GM23338 (cell line): ENCODE measurements at regions not wholly inside any gene's neighbourhood (a gene's known extent, or its start where the extent isn't known, plus 50 kb on each side); places are given as distances from the start of the nearest gene placed in this dataset.
A peak's percentile ranks its signal among the peaks of the same experiment; 100 is the strongest.

Experiments used
- ATAC-seq: fragments of 200-7000 bp; cut with Tn5 transposase; 3 replicates; pipeline ENCODE4 v1.9.1; 2020
- DNase-seq: peaks from one replicate; pipeline ENCODE4 v3.0.0-alpha.2; 2015; ENCODE audit warnings: low spot score
- H2AFZ ChIP-seq: fragments of 200-600 bp; sonication (generic); 2 replicates; pipeline ENCODE4 v1.8.0; 2016; ENCODE audit warnings: antibody characterized with exemption, mild to moderate bottlenecking, moderate library complexity
- H3F3A ChIP-seq: fragments of 200-600 bp; sonication (generic); replicated peaks from 2 replicates; pipeline ENCODE4 v1.8.0; 2017; ENCODE audit warnings: antibody characterized with exemption, mixed run types, low read depth
- H3K27ac ChIP-seq: fragments of 200-600 bp; sonication (generic); 2 replicates; pipeline ENCODE4 v1.6.1; 2016; ENCODE audit warnings: low read depth
- H3K27me3 ChIP-seq: fragments of 200-600 bp; sonication (generic); 2 replicates; pipeline ENCODE4 v1.8.0; 2016; ENCODE audit warnings: mild to moderate bottlenecking, mixed run types, moderate library complexity; ENCODE audit not compliant: insufficient read depth
- H3K36me3 ChIP-seq: fragments of 200-600 bp; sonication (generic); 2 replicates; pipeline ENCODE4 v1.8.0; 2016; ENCODE audit warnings: mild to moderate bottlenecking; ENCODE audit not compliant: insufficient read depth
- H3K4me1 ChIP-seq: fragments of 200-600 bp; sonication (generic); 2 replicates; pipeline ENCODE4 v1.8.0; 2016; ENCODE audit warnings: mild to moderate bottlenecking, moderate library complexity; ENCODE audit not compliant: insufficient read depth
- H3K4me2 ChIP-seq: fragments of 200-600 bp; sonication (generic); 2 replicates; pipeline ENCODE4 v1.7.1; 2017; ENCODE audit warnings: mixed run types
- H3K4me3 ChIP-seq: fragments of 200-600 bp; sonication (generic); 2 replicates; pipeline ENCODE4 v1.6.1; 2016; ENCODE audit warnings: mixed run types
- H3K79me2 ChIP-seq: fragments of 200-600 bp; sonication (generic); replicated peaks from 2 replicates; pipeline ENCODE4 v1.8.0; 2017; ENCODE audit warnings: mild to moderate bottlenecking; ENCODE audit not compliant: insufficient read depth
- H3K9me2 ChIP-seq: fragments of 200-600 bp; sonication (generic); 2 replicates; pipeline ENCODE4 v1.8.0; 2017; ENCODE audit not compliant: insufficient read depth
- H4K20me1 ChIP-seq: fragments of 200-600 bp; sonication (generic); replicated peaks from 2 replicates; pipeline ENCODE4 v1.8.0; 2017; ENCODE audit warnings: mild to moderate bottlenecking; ENCODE audit not compliant: insufficient read depth
- H3K27ac Mint-ChIP-seq: 2 replicates; pipeline ENCODE4 v1.8.0; 2020; ENCODE audit warnings: inconsistent platforms, mild to moderate bottlenecking, moderate library complexity, mixed read lengths
- H3K27me3 Mint-ChIP-seq: 3 replicates; pipeline ENCODE4 v1.8.0; 2022; ENCODE audit warnings: low read depth, mild to moderate bottlenecking, moderate library complexity, mixed read lengths, inconsistent platforms; ENCODE audit not compliant: insufficient read depth, poor library complexity
- H3K36me3 Mint-ChIP-seq: 3 replicates; pipeline ENCODE4 v1.8.0; 2021; ENCODE audit warnings: low read depth, mild to moderate bottlenecking, inconsistent platforms, moderate library complexity, mixed read lengths
- H3K4me1 Mint-ChIP-seq: 3 replicates; pipeline ENCODE4 v1.8.0; 2020; ENCODE audit warnings: mild to moderate bottlenecking, inconsistent platforms, mixed read lengths
- H3K4me3 Mint-ChIP-seq: 3 replicates; pipeline ENCODE4 v1.8.0; 2021; ENCODE audit warnings: moderate library complexity, mild to moderate bottlenecking, inconsistent platforms, mixed read lengths
- H3K9me3 Mint-ChIP-seq: 3 replicates; pipeline ENCODE4 v1.8.0; 2020; ENCODE audit warnings: moderate library complexity, mild to moderate bottlenecking, inconsistent platforms, mixed read lengths
- CREB1 ChIP-seq: fragments of 250-450 bp; sonication (Bioruptor Pico); IDR thresholded peaks from 2 replicates; pipeline ENCODE4 v1.5.0; 2020; ENCODE audit warnings: low read depth, mild to moderate bottlenecking, moderate library complexity
- CTCF ChIP-seq, 2 experiments: fragments of 200-600 bp in 1 of 2; sonication (generic) in 1 of 2; conservative IDR thresholded peaks; 2 replicates each; pipeline versions ENCODE4 v1.5.1 to v1.6.1; 2016 to 2017; ENCODE audit warnings: antibody characterized with exemption in 2 of 2, low read depth in 2 of 2, mild to moderate bottlenecking in 2 of 2, moderate library complexity in 1 of 2
- ETS1 ChIP-seq: IDR thresholded peaks from 2 replicates; pipeline ENCODE4 v1.6.1; 2016; ENCODE audit warnings: antibody characterized with exemption
- EZH2 ChIP-seq: fragments of 200-600 bp; sonication (generic); IDR thresholded peaks from one replicate; pipeline ENCODE4 v1.8.0; 2017; ENCODE audit warnings: antibody characterized with exemption, mild to moderate bottlenecking, low read depth; ENCODE audit not compliant: unreplicated experiment
- EZH2phosphoT487 ChIP-seq: fragments of 200-600 bp; sonication (generic); IDR thresholded peaks from one replicate; pipeline ENCODE4 v1.8.1; 2018; ENCODE audit warnings: antibody characterized with exemption; ENCODE audit not compliant: unreplicated experiment
- JUNB ChIP-seq: IDR thresholded peaks from one replicate; pipeline ENCODE4 v1.6.1; 2016; ENCODE audit warnings: antibody characterized with exemption; ENCODE audit not compliant: unreplicated experiment
- NANOG ChIP-seq: IDR thresholded peaks from 2 replicates; pipeline ENCODE4 v1.6.1; 2016; ENCODE audit warnings: antibody characterized with exemption, borderline replicate concordance
- POLR2AphosphoS5 ChIP-seq: IDR thresholded peaks from 2 replicates; pipeline ENCODE4 v1.6.1; 2016; ENCODE audit warnings: antibody characterized with exemption, low read depth
- REST ChIP-seq: IDR thresholded peaks from one replicate; pipeline ENCODE4 v1.6.1; 2018; ENCODE audit warnings: antibody characterized with exemption; ENCODE audit not compliant: unreplicated experiment
- STAT1 ChIP-seq: IDR thresholded peaks from one replicate; pipeline ENCODE4 v1.6.1; 2016; ENCODE audit warnings: antibody characterized with exemption; ENCODE audit not compliant: unreplicated experiment
- ZNF114 ChIP-seq: fragments of 250-450 bp; sonication (Bioruptor Pico); IDR thresholded peaks from 2 replicates; pipeline ENCODE4 v1.5.0; 2020; ENCODE audit warnings: mild to moderate bottlenecking, moderate library complexity
- ZNF331 ChIP-seq: fragments of 250-450 bp; sonication (Bioruptor Pico); IDR thresholded peaks from 2 replicates; pipeline ENCODE4 v1.5.0; 2020; ENCODE audit warnings: low read depth, mild to moderate bottlenecking, moderate library complexity

- H3K27me3 Mint-ChIP-seq: peaks cover 4% of the 10 kb centered on the region
- no peak overlapping the region for H3K4me3 ChIP-seq
- DNase-seq: peak; percentile 40
- no peaks in the 10 kb centered on the region for H3K79me2 ChIP-seq
- no peaks in the 10 kb centered on the region; the same call in 1 of the 2 replicates for H3K9me2 ChIP-seq
- TF ChIP-seq JUNB: no peak
- TF ChIP-seq CTCF (conservative IDR thresholded peaks at IDR 0.05; ENCODE audit: low read depth in 2 of 2): peak in 1 of 2 experiments; percentile 40; a peak in 2 of 4 replicates
- H3K27me3 ChIP-seq: no peaks in the 10 kb centered on the region
- peak overlapping the region; percentile 70; the same call in 1 of the 2 replicates for H2AFZ ChIP-seq
- H3K4me1 ChIP-seq: peaks cover 33% of the 10 kb centered on the region
- no peaks in the 10 kb centered on the region for H3F3A ChIP-seq
- no peak overlapping the region for H3K27ac ChIP-seq
- peaks cover 5% of the 10 kb centered on the region for H3K36me3 Mint-ChIP-seq
- no peak overlapping the region for H3K4me3 Mint-ChIP-seq
- H4K20me1 ChIP-seq: no peaks in the 10 kb centered on the region
- no peak overlapping the region for H3K4me2 ChIP-seq
- no peaks in the 10 kb centered on the region for H3K36me3 ChIP-seq
- peak; percentile 60 for ATAC-seq
- H3K4me1 Mint-ChIP-seq: peaks cover 28% of the 10 kb centered on the region
- 0 out of 2 replicates have a peak overlapping the region, but pooled peaks have one; percentile 52 for H3K27ac Mint-ChIP-seq
- peaks cover 5% of the 10 kb centered on the region; the same call in 1 of the 3 replicates for H3K9me3 Mint-ChIP-seq
Measured at GRCh38 chr4:133596459-133596858, 447.4 kb downstream of the PCDH10 start.

DNA sequence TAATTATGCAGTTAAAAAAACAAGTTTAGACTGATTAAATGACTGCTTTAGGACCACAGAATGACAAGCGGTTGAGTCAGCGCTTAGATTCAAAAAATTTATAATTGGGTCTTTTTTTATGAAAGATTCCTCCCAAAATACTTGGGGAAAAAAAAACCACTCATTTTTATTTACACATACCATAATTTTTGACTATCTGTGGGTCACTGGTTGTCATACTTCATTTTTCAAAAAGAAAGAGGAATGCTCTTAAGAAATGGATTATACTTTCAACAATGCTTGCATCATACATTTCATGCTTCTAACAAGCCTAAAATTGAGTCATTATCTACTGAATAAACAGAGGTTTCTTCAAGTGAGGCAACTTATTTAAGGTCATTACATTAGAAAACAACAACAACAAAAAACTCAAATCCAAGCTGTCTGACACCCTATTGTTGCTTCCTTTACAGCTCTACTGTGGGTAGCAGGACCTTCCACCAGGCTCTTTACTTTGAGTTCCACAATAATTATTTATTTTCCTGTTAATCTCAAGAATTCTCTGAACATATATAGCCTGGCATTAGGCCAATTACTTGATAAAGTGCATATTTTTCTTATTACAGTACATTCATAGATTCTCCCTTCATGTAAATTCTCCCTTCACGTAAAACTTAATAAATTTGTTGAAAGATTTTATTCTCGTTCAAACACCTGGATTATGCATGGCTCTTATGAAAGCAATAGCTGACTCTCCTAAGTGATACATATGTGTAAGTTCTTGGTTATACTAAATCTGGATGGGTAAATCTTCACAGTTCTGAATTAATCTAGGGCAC is 445.5 kb downstream of the PCDH10 start:
- Histone ChIP-seq H3K4me1 (peaks cover 36% of the 10 kb centered on the region), H3K4me2 (peak overlapping the region; percentile 5; the same call in 1 of the 2 replicates), H3F3A (no peaks in the 10 kb centered on the region), H3K36me3 (no peaks in the 10 kb centered on the region), H3K27ac (peak overlapping the region; percentile 15), H4K20me1 (no peaks in the 10 kb centered on the region), H2AFZ (no peak overlapping the region), H3K4me3 (no peak overlapping the region), H3K79me2 (no peaks in the 10 kb centered on the region), H3K9me2 (0 out of 2 replicates have a peak, but pooled peaks cover 13% of the 10 kb centered on the region), H3K27me3 (no peaks in the 10 kb centered on the region)
- no peak overlapping the region for H3K4me3 Mint-ChIP-seq
- ATAC-seq (peak; percentile 21; the same call in 2 of the 3 replicates), DNase-seq (peak; percentile 20)
- H3K9me3 Mint-ChIP-seq: peaks cover 8% of the 10 kb centered on the region; the same call in 1 of the 3 replicates
- H3K36me3 Mint-ChIP-seq: peaks cover 15% of the 10 kb centered on the region
- peak overlapping the region; percentile 59; the same call in 1 of the 2 replicates for H3K27ac Mint-ChIP-seq
- peaks cover 4% of the 10 kb centered on the region for H3K27me3 Mint-ChIP-seq
- peaks cover 28% of the 10 kb centered on the region for H3K4me1 Mint-ChIP-seq
- TF ChIP-seq ZNF331 (CRISPR knock-in tag): no peak
- no peak for TF ChIP-seq STAT1
- TF ChIP-seq JUNB: no peak
- TF ChIP-seq POLR2AphosphoS5: no peak
- no peak for TF ChIP-seq CTCF (conservative IDR thresholded peaks at IDR 0.05; ENCODE audit: low read depth in 2 of 2)
- TF ChIP-seq CREB1 (CRISPR knock-in tag): no peak
- no peak for TF ChIP-seq ZNF114 (CRISPR knock-in tag)
- TF ChIP-seq EZH2: no peak
- no peak for TF ChIP-seq EZH2phosphoT487
- TF ChIP-seq REST: no peak
- no peak for TF ChIP-seq ETS1
- TF ChIP-seq NANOG: no peak
